ENCODE measurements at regions not wholly inside any gene's neighbourhood (a gene's known extent, or its start where the extent isn't known, plus 50 kb on each side); places are given as distances from the start of the nearest gene placed in this dataset.
"Not testable (repeated sequence)": the region's sequence is repeated elsewhere in the genome, so short reads cannot be mapped to it uniquely, and the experiment has no call there.

- DNase-seq (ENCODE audit: low spot score), result no peak
Measured at GRCh38 chr14:22491683-22492621, 97.1 kb downstream of the DAD1 start.

GRCh38 chr14:22491053-22491452 is 98.0 kb downstream of the DAD1 start:
- not testable (repeated sequence) for DNase-seq (ENCODE audit: low spot score)

GRCh38 chr14:22489957-22490950 is 98.8 kb downstream of the DAD1 start:
- DNase-seq (ENCODE audit: low spot score), result no peak

GRCh38 chr14:22489244-22489545 is 99.8 kb downstream of the DAD1 start:
- no peak for DNase-seq (ENCODE audit: low spot score)

GRCh38 chr14:22488522-22489243 is 100.3 kb downstream of the DAD1 start:
- no peak for DNase-seq (ENCODE audit: low spot score)

- DNase-seq (ENCODE audit: low spot score), result no peak
Measured at GRCh38 chr14:22487941-22488340, 101.1 kb downstream of the DAD1 start.

- DNase-seq (ENCODE audit: low spot score), result no peak
Measured at GRCh38 chr14:22487401-22487800, 101.6 kb downstream of the DAD1 start.

GRCh38 chr14:22486675-22487074 is 102.3 kb downstream of the DAD1 start:
- DNase-seq (ENCODE audit: low spot score), result no peak

GRCh38 chr14:22485649-22486048 is 103.4 kb downstream of the DAD1 start:
- DNase-seq (ENCODE audit: low spot score), result no peak

DNA sequence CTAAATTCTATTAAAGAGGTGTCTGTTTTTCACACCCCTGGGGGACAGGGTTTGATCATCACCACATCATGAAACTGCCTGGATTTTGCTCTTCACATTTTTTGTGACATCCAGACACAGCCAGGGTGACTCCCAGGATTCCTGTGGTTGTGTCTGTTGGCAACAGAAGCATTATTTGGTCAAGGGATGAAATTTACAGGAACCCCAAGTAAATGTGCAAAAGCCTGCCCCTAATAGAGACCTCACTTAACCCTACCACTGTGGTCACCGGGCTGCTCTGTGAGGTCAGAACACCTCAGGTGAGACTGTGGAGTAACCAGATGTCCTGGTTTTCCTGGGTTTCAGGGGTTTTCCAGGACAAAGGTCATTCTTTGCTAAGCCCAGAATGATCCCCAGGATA is 103.8 kb downstream of the DAD1 start:
- DNase-seq (ENCODE audit: low spot score), result peak; percentile 46

- peak; percentile 44 for DNase-seq (ENCODE audit: low spot score)
Measured at GRCh38 chr14:22484632-22485031, 104.4 kb downstream of the DAD1 start.

DNA sequence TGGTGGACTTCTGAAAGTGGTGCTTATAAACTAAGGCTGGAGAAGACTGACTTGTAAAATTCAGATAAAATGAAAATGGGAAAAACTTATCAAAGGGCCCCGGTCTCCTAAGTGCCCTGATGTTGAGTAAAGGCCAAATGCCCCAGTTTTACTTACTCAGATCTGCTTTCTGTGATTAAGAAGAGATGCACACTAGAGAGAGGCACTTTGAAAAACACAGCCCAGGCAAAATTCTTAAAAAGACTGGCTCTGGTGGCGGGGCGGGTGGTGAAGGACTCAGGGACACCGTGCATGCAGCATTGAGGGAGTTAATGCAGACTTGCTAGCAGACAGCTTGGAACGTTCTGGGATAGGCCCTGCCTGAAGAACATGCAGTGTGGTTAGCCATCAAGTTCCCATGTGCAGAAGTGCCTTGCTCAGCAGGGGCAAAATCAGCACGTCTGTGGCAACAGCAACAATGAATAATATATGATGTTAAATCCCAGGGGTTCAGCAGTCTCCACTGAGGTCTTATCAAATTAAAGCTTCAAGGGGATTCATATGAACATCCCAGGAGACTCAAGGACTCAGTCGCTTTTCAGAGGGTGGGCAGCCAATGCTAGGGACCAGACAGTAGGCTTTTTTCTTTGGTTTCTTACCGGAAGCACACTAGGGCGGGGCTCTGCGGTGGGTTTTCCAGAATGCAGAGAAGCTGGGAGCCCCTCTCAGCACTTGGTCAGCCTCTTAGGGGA is 105.0 kb downstream of the DAD1 start:
- DNase-seq (ENCODE audit: low spot score), result no peak

DNA sequence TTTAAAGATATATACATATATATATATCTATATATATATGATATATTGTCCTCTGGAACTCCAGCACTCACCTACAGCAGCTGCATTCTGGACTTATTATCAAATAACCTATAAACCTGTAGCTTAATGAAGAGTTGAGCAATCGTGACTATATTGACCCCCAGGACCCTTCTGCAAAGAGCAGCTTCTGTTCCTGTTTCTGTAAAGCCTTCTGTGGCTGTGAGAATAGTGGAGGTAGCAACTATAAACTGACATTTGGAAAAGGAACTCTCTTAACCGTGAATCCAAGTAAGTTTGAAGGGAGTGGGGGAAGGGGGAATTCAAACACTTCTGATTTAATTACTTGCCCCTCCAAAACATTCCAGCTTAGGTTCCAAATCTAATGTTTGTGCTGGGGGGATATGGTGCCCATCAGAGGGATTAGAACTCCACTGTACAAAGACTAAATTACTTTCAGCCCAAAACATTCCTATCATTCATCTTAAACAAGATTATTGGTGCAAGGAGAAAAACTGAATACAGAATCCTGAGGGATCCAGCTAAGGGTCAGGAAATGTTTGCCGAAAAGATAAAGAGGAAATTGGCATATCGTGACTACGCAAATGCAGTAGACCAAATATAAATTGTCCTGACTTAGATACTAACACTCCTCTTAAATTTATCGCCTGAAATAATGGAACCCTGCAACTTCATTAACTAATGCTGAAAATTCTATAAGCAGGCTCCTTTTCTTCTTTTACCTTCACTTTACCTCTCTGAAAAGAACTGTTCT is 106.1 kb downstream of the DAD1 start:
- DNase-seq (ENCODE audit: low spot score), result no peak

DNA sequence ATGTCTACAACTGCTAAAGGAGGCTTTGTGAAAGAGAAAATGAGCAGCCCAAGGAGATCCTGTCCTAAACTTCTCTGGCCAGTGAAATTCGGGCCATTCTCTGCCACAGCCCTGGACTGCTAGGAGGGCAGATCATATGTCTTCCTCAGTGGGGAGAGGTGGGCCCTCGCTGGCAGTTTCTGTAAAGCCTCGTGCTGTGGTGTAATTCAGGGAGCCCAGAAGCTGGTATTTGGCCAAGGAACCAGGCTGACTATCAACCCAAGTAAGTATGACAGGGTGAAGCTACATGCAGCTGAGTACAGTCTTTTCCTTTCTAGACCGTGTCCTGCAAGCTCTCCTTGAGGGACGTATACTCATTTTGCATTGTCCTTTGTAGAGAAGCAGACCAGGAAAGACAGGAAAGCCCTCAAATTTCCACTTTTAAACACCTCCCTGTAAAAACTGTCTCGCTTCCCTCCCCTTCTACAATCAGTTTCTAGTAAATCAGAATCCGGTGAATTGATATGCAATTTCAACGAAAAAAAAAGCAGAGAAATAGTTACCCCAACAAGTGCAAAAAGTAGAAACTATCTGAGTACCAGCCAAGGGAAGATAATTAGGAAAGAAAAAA is 106.8 kb downstream of the DAD1 start:
- DNase-seq (ENCODE audit: low spot score), result no peak

DNA sequence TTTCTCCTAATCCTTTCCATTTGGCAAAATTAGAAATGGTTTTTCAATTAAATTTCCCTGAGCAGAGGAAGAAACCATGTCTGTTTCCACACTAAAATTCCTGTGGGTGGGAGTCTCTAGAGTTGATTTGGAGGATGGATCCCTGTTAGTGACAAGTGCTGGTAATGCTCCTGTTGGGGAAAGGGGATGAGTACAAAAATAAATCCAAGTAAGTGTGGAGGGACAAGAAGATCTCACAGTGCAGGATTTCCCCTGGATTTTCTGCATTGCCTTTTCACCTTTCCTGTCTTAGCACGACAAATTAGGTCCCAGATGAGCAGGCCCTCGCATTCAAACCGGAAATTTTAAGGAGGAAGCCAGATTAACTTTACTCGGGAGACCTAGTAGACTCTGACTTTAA is 107.5 kb downstream of the DAD1 start:
- no peak for DNase-seq (ENCODE audit: low spot score)

DNA sequence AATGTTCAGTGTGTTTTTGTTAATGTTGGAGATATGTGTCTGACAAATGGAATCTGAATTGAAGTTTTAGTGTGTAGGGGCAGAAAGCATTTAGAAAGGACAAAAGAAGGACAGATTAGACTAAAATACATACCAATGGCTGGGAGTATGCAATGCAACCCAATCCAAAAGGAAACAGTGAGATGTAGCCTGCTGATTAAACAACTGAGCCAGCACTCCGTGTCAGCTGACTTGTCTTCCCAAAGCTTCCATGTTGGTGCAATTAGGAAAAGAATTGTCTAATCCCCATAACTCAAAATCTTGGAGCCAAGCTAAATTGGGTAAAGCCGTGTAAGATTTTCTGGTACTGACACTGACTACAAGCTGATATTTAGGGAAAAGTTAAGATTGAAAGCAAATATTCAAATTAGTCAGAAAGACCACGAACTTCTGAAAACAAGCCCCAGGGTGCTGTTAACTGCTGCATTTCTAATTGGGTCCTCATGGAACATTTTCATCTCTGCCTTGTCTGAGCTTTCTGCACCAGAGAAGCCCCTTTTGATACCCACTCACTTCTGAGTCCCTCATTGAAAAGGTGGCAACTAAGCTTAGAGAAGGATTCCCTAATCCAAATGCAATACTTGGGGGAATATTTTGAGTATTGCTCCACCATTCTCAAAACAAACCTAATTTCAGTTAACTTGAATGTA is 109.1 kb downstream of the DAD1 start:
- no peak for DNase-seq (ENCODE audit: low spot score)

DNA sequence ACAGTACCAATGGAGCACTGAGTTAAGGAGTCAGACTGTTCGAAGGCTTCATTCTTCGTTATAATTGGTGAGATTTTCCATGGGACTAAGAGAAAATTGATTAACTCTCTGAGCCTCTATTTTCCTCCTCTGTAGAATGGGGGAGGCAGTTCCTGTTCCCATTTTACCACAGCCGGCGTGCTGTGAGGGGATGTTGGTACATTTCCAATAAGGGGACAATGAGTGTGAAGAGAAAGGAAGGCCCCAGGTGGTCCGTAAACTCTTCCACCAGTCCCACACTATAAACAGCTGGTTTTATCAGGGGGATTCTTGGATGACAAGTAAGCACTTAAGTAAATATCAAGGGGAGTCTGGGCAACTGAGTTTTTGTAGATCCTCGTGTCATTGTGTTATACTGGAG is 109.9 kb downstream of the DAD1 start:
- no peak for DNase-seq (ENCODE audit: low spot score)

GRCh38 chr14:22478670-22479069 is 110.4 kb downstream of the DAD1 start:
- DNase-seq (ENCODE audit: low spot score), result no peak

- DNase-seq (ENCODE audit: low spot score), result no peak
Measured at GRCh38 chr14:22478247-22478646, 110.8 kb downstream of the DAD1 start.
